ENCODE measurements at regions not wholly inside any gene's neighbourhood (a gene's known extent, or its start where the extent isn't known, plus 50 kb on each side); places are given as distances from the start of the nearest gene placed in this dataset.

- no peak overlapping the region for H3K27ac Mint-ChIP-seq
- H3K4me3 Mint-ChIP-seq: no peak overlapping the region
- peaks cover 9% of the 10 kb centered on the region for H3K9me3 Mint-ChIP-seq
- no peak for ATAC-seq
- H3K27me3 Mint-ChIP-seq: no peaks in the 10 kb centered on the region
- peaks cover 4% of the 10 kb centered on the region for H3K36me3 Mint-ChIP-seq
- no peak for DNase-seq (ENCODE audit: low spot score)
- H3K4me1 Mint-ChIP-seq (ENCODE audit: low read depth in 2 of 2): no peaks in the 10 kb centered on the region
These were observed 326.4 kb upstream of the CTNND2 start for GRCh38 chr5:12230659-12231058.

GRCh38 chr5:12217039-12217438 lies 312.8 kb upstream of the CTNND2 start:
- peaks cover 21% of the 10 kb centered on the region for H3K9me3 Mint-ChIP-seq
- H3K4me3 Mint-ChIP-seq: no peak overlapping the region
- no peak overlapping the region for H3K27ac Mint-ChIP-seq
- no peak for DNase-seq (ENCODE audit: low spot score)
- no peak for ATAC-seq
- H3K36me3 Mint-ChIP-seq: peaks cover 7% of the 10 kb centered on the region
- no peaks in the 10 kb centered on the region for H3K4me1 Mint-ChIP-seq (ENCODE audit: low read depth in 2 of 2)
- no peaks in the 10 kb centered on the region for H3K27me3 Mint-ChIP-seq

DNA sequence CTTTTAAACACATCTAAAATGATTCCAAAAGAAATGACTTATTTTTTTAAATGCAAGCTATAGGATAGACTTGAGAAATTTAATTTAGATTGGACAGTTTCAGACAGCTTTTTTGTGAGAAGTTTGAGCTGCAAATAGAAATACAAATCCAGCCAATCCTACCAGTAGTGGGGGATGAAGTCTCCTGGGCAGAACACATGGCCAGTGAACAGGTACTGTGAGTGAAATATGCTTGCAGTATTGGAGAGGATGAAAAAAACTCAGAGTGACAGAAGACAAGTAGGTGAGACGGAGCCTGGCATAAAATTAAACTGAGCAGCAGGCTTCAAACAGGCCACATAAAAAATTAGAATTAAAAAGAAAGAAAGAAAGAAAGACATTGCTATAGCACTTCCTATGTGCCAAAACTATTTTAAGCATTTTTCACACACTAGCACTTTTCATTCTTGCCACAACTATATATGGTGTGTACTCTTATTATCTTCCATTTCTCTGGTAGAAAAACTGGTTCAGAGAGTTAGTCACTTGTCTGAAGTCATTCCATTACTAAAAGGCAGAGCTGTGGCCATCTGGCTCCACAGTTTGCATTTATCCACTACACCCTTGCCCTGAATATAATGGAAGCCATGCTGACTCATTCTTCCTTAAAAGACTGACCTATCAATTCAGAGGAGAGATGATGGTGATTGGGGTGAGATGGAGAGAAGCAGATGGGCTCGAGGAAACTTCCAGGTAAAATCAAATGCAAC lies 310.2 kb upstream of the CTNND2 start:
- Mint-ChIP-seq H3K4me1 (ENCODE audit: low read depth in 2 of 2) (no peaks in the 10 kb centered on the region), H3K36me3 (peaks cover 7% of the 10 kb centered on the region), H3K27ac (no peak overlapping the region), H3K27me3 (no peaks in the 10 kb centered on the region), H3K9me3 (peaks cover 14% of the 10 kb centered on the region), H3K4me3 (no peak overlapping the region)
- DNase-seq (ENCODE audit: low spot score): no peak
- no peak for ATAC-seq

- no peak for ATAC-seq
- H3K36me3 Mint-ChIP-seq: peaks cover 11% of the 10 kb centered on the region
- H3K27ac Mint-ChIP-seq: no peak overlapping the region
- H3K4me3 Mint-ChIP-seq: no peak overlapping the region
- H3K4me1 Mint-ChIP-seq (ENCODE audit: low read depth in 2 of 2): no peaks in the 10 kb centered on the region
- peaks cover 16% of the 10 kb centered on the region for H3K9me3 Mint-ChIP-seq
- no peak for DNase-seq (ENCODE audit: low spot score)
- no peaks in the 10 kb centered on the region for H3K27me3 Mint-ChIP-seq
These were observed 304.3 kb upstream of the CTNND2 start for GRCh38 chr5:12208366-12209100.

GRCh38 chr5:12204761-12205160 lies 300.5 kb upstream of the CTNND2 start:
- Mint-ChIP-seq H3K36me3 (peaks cover 11% of the 10 kb centered on the region), H3K9me3 (peaks cover 14% of the 10 kb centered on the region), H3K4me1 (ENCODE audit: low read depth in 2 of 2) (no peaks in the 10 kb centered on the region), H3K27me3 (no peaks in the 10 kb centered on the region), H3K27ac (no peak overlapping the region), H3K4me3 (no peak overlapping the region)
- DNase-seq (ENCODE audit: low spot score) (no peak), ATAC-seq (no peak)

GRCh38 chr5:12193536-12193935 lies 289.3 kb upstream of the CTNND2 start:
- H3K4me1 Mint-ChIP-seq (ENCODE audit: low read depth in 2 of 2): no peaks in the 10 kb centered on the region
- peaks cover 17% of the 10 kb centered on the region for H3K9me3 Mint-ChIP-seq
- no peaks in the 10 kb centered on the region for H3K27me3 Mint-ChIP-seq
- peaks cover 4% of the 10 kb centered on the region for H3K36me3 Mint-ChIP-seq
- no peak for ATAC-seq
- no peak overlapping the region for H3K27ac Mint-ChIP-seq
- H3K4me3 Mint-ChIP-seq: no peak overlapping the region
- no peak for DNase-seq (ENCODE audit: low spot score)

- no peaks in the 10 kb centered on the region for H3K4me1 Mint-ChIP-seq (ENCODE audit: low read depth in 2 of 2)
- DNase-seq (ENCODE audit: low spot score): no peak
- H3K27ac Mint-ChIP-seq: no peak overlapping the region
- H3K36me3 Mint-ChIP-seq: no peaks in the 10 kb centered on the region
- H3K9me3 Mint-ChIP-seq: peaks cover 3% of the 10 kb centered on the region
- H3K4me3 Mint-ChIP-seq: no peak overlapping the region
- H3K27me3 Mint-ChIP-seq: no peaks in the 10 kb centered on the region
- ATAC-seq: no peak
These were observed 278.8 kb upstream of the CTNND2 start for GRCh38 chr5:12183003-12183402.

- ATAC-seq (no peak), DNase-seq (ENCODE audit: low spot score) (no peak)
- no peak overlapping the region for H3K27ac Mint-ChIP-seq
- no peaks in the 10 kb centered on the region for H3K9me3 Mint-ChIP-seq
- H3K4me3 Mint-ChIP-seq: no peak overlapping the region
- no peaks in the 10 kb centered on the region for H3K27me3 Mint-ChIP-seq
- H3K36me3 Mint-ChIP-seq: no peaks in the 10 kb centered on the region
- no peaks in the 10 kb centered on the region for H3K4me1 Mint-ChIP-seq (ENCODE audit: low read depth in 2 of 2)
These were observed 273.6 kb upstream of the CTNND2 start for GRCh38 chr5:12177851-12178250.

DNA sequence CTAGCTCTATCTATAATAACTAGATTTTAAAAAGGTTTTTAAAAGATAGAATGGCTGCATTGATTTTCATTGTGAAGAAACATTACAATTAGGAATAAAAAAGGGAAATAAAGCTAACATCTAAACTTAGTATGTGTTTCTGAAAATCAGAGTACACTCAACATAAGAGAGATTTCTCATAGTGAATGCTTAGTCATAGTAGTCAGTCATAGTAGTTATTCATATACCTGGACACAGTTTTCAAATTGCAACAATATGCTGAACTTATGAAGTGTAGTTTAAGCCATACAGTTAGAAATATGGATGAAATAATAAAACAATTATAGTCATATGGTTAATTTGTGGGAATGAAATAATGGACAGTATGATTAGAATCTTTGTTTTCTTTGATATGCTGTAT lies 273.0 kb upstream of the CTNND2 start:
- ATAC-seq (no peak), DNase-seq (ENCODE audit: low spot score) (no peak)
- H3K4me1 Mint-ChIP-seq (ENCODE audit: low read depth in 2 of 2): no peaks in the 10 kb centered on the region
- H3K4me3 Mint-ChIP-seq: no peak overlapping the region
- no peaks in the 10 kb centered on the region for H3K9me3 Mint-ChIP-seq
- H3K27ac Mint-ChIP-seq: no peak overlapping the region
- H3K36me3 Mint-ChIP-seq: no peaks in the 10 kb centered on the region
- no peaks in the 10 kb centered on the region for H3K27me3 Mint-ChIP-seq

- Mint-ChIP-seq H3K27me3 (no peaks in the 10 kb centered on the region), H3K36me3 (no peaks in the 10 kb centered on the region), H3K4me1 (ENCODE audit: low read depth in 2 of 2) (no peaks in the 10 kb centered on the region), H3K9me3 (no peaks in the 10 kb centered on the region), H3K27ac (no peak overlapping the region), H3K4me3 (no peak overlapping the region)
- ATAC-seq: no peak
- DNase-seq (ENCODE audit: low spot score): no peak
These were observed 271.8 kb upstream of the CTNND2 start for GRCh38 chr5:12175914-12176585.

GRCh38 chr5:12174734-12175133 lies 270.5 kb upstream of the CTNND2 start:
- Mint-ChIP-seq H3K36me3 (no peaks in the 10 kb centered on the region), H3K4me3 (no peak overlapping the region), H3K27me3 (no peaks in the 10 kb centered on the region), H3K27ac (no peak overlapping the region), H3K9me3 (no peaks in the 10 kb centered on the region), H3K4me1 (ENCODE audit: low read depth in 2 of 2) (no peaks in the 10 kb centered on the region)
- ATAC-seq: no peak
- DNase-seq (ENCODE audit: low spot score): no peak

DNA sequence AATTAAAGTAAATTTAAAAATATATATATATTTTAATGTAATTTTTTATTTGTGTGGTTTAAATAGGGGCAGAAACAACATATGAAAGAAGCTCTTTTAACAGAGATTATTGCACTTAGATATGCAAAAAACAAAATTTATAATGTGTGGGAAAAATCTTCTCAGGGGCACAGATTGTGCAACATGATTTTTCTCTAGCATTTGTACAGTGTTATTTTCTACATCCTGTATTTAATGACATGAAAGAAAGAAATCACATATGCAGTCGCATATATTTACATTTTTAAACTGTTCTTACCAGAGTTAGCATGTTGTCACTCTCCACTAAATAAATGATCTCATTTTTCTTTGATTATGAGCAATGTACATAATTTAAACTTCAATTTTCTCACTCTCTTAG lies 265.3 kb upstream of the CTNND2 start:
- Mint-ChIP-seq H3K9me3 (peaks cover 15% of the 10 kb centered on the region), H3K36me3 (no peaks in the 10 kb centered on the region), H3K4me3 (no peak overlapping the region), H3K27me3 (no peaks in the 10 kb centered on the region), H3K27ac (no peak overlapping the region), H3K4me1 (ENCODE audit: low read depth in 2 of 2) (no peaks in the 10 kb centered on the region)
- DNase-seq (ENCODE audit: low spot score) (no peak), ATAC-seq (no peak)

GRCh38 chr5:12162863-12163262 lies 258.6 kb upstream of the CTNND2 start:
- ATAC-seq: no peak
- Mint-ChIP-seq H3K36me3 (no peaks in the 10 kb centered on the region), H3K4me3 (no peak overlapping the region), H3K9me3 (peaks cover 22% of the 10 kb centered on the region), H3K27me3 (no peaks in the 10 kb centered on the region), H3K4me1 (ENCODE audit: low read depth in 2 of 2) (no peaks in the 10 kb centered on the region), H3K27ac (no peak overlapping the region)
- DNase-seq (ENCODE audit: low spot score): no peak

GRCh38 chr5:12147513-12147912 lies 243.3 kb upstream of the CTNND2 start:
- peaks cover 4% of the 10 kb centered on the region for H3K9me3 Mint-ChIP-seq
- H3K27me3 Mint-ChIP-seq: no peaks in the 10 kb centered on the region
- H3K36me3 Mint-ChIP-seq: peaks cover 7% of the 10 kb centered on the region
- DNase-seq (ENCODE audit: low spot score): no peak
- H3K4me3 Mint-ChIP-seq: no peak overlapping the region
- no peak overlapping the region for H3K27ac Mint-ChIP-seq
- ATAC-seq: no peak
- H3K4me1 Mint-ChIP-seq (ENCODE audit: low read depth in 2 of 2): no peaks in the 10 kb centered on the region
